WTC11 (cell line): ENCODE measurements at regions not wholly inside any gene's neighbourhood (a gene's known extent, or its start where the extent isn't known, plus 50 kb on each side); places are given as distances from the start of the nearest gene placed in this dataset.

Experiments
- ATAC-seq: fragments of 200-7000 bp; cut with Tn5 transposase; 2 replicates; pipeline ENCODE4 v1.10.0; 2021; ENCODE audit warnings: mild to moderate bottlenecking, moderate library complexity
- CTCF ChIA-PET: fragments of 300-600 bp; sonication (Branson Sonifier 250); formaldehyde crosslinking; loops from one replicate; lab custom pipeline; 2021; ENCODE audit warnings: antibody characterized with exemption; lab: Charles Lee
- POLR2A ChIA-PET: fragments of 350-600 bp; sonication (Branson Sonifier 250); formaldehyde crosslinking; loops from one replicate; lab custom pipeline; 2021; ENCODE audit warnings: antibody characterized with exemption; lab: Charles Lee
- DNase-seq: peaks from one replicate; pipeline ENCODE4 v3.0.0; 2021; ENCODE audit warnings: low spot score
- H3K27ac Mint-ChIP-seq: 2 replicates; pipeline ENCODE4 v1.8.0; 2021; ENCODE audit warnings: mixed read lengths
- H3K27me3 Mint-ChIP-seq: 2 replicates; pipeline ENCODE4 v1.8.0; 2021; ENCODE audit warnings: low read depth, mild to moderate bottlenecking, moderate library complexity, mixed read lengths
- H3K36me3 Mint-ChIP-seq: 2 replicates; pipeline ENCODE4 v1.8.0; 2021; ENCODE audit warnings: mixed read lengths
- H3K4me1 Mint-ChIP-seq: 2 replicates; pipeline ENCODE4 v1.8.0; 2022; ENCODE audit warnings: mixed read lengths
- H3K4me3 Mint-ChIP-seq: 2 replicates; pipeline ENCODE4 v1.8.0; 2021; ENCODE audit warnings: mild to moderate bottlenecking, moderate library complexity, mixed read lengths
- H3K9me3 Mint-ChIP-seq: 2 replicates; pipeline ENCODE4 v1.8.0; 2021; ENCODE audit warnings: mixed read lengths
- ATF2 ChIP-seq: sonication (generic); formaldehyde crosslinking; IDR thresholded peaks from 2 replicates; pipeline ENCODE4 v1.8.1; 2022; ENCODE audit warnings: low read depth, missing genetic modification reagents, borderline replicate concordance
- ATF3 ChIP-seq: sonication (generic); formaldehyde crosslinking; conservative IDR thresholded peaks from 2 replicates; pipeline ENCODE4 v1.8.1; 2022; ENCODE audit warnings: mild to moderate bottlenecking, missing genetic modification reagents
- CDX4 ChIP-seq: fragments of 250-450 bp; sonication (Bioruptor Pico); IDR thresholded peaks from 2 replicates; pipeline ENCODE4 v1.9.0; 2021; ENCODE audit warnings: moderate library complexity, mild to moderate bottlenecking, inconsistent platforms, borderline replicate concordance
- CTCF ChIP-seq: fragments of 200-600 bp; IDR thresholded peaks from 2 replicates; pipeline ENCODE4 v1.8.0; 2022; ENCODE audit warnings: antibody characterized with exemption
- E2F4 ChIP-seq: sonication (generic); formaldehyde crosslinking; IDR thresholded peaks from 2 replicates; pipeline ENCODE4 v1.8.1; 2022; ENCODE audit warnings: low read depth, mild to moderate bottlenecking, moderate library complexity, missing genetic modification reagents, borderline replicate concordance
- EMX1 ChIP-seq: fragments of 250-450 bp; sonication (Bioruptor Pico); IDR thresholded peaks from 2 replicates; pipeline ENCODE4 v1.8.0; 2021; ENCODE audit warnings: mild to moderate bottlenecking
- FOXP1 ChIP-seq: sonication (generic); formaldehyde crosslinking; IDR thresholded peaks from 2 replicates; pipeline ENCODE4 v1.8.0; 2022; ENCODE audit warnings: missing genetic modification reagents, mild to moderate bottlenecking, moderate library complexity, borderline replicate concordance
- KAT7 ChIP-seq: sonication (generic); formaldehyde crosslinking; IDR thresholded peaks from 2 replicates; pipeline ENCODE4 v1.8.1; 2023; ENCODE audit warnings: missing genetic modification reagents, mild to moderate bottlenecking, borderline replicate concordance
- NR3C1 ChIP-seq: sonication (generic); formaldehyde crosslinking; conservative IDR thresholded peaks from 2 replicates; pipeline ENCODE4 v1.8.1; 2023; ENCODE audit warnings: low read depth, mild to moderate bottlenecking, missing genetic modification reagents
- OVOL2 ChIP-seq: fragments of 250-450 bp; sonication (Bioruptor Pico); IDR thresholded peaks from 2 replicates; pipeline ENCODE4 v1.9.0; 2021; ENCODE audit warnings: mild to moderate bottlenecking, borderline replicate concordance
- TCF7 ChIP-seq: sonication (generic); formaldehyde crosslinking; IDR thresholded peaks from 2 replicates; pipeline ENCODE4 v1.8.0; 2022; ENCODE audit warnings: mild to moderate bottlenecking, low read depth, missing genetic modification reagents, moderate library complexity
- TEAD1 ChIP-seq: sonication (generic); formaldehyde crosslinking; IDR thresholded peaks from 2 replicates; pipeline ENCODE4 v1.8.0; 2022; ENCODE audit warnings: mild to moderate bottlenecking, missing genetic modification reagents
- ZBTB43 ChIP-seq: sonication (generic); formaldehyde crosslinking; IDR thresholded peaks from 2 replicates; pipeline ENCODE4 v1.8.1; 2023; ENCODE audit warnings: mild to moderate bottlenecking, missing genetic modification reagents
- ZMAT4 ChIP-seq: fragments of 250-450 bp; sonication (Bioruptor Pico); IDR thresholded peaks from 2 replicates; pipeline ENCODE4 v1.9.0; 2021; ENCODE audit warnings: mild to moderate bottlenecking
- ZNF138 ChIP-seq: sonication (generic); formaldehyde crosslinking; conservative IDR thresholded peaks from 2 replicates; pipeline ENCODE4 v1.8.1; 2022; ENCODE audit warnings: mild to moderate bottlenecking, moderate library complexity, missing genetic modification reagents
- ZNF219 ChIP-seq: sonication (generic); formaldehyde crosslinking; IDR thresholded peaks from 2 replicates; pipeline ENCODE4 v1.8.0; 2023; ENCODE audit warnings: missing genetic modification reagents, mild to moderate bottlenecking, borderline replicate concordance
- ZNF281 ChIP-seq: sonication (generic); formaldehyde crosslinking; IDR thresholded peaks from 2 replicates; pipeline ENCODE4 v1.8.0; 2023; ENCODE audit warnings: mild to moderate bottlenecking, missing genetic modification reagents
- ZNF317 ChIP-seq: sonication (generic); formaldehyde crosslinking; IDR thresholded peaks from 2 replicates; pipeline ENCODE4 v1.8.1; 2023; ENCODE audit warnings: low read depth, mild to moderate bottlenecking, moderate library complexity, missing genetic modification reagents, borderline replicate concordance
- ZNF423 ChIP-seq: fragments of 250-450 bp; sonication (Bioruptor Pico); IDR thresholded peaks from 2 replicates; pipeline ENCODE4 v2.1.2; 2022; ENCODE audit warnings: mild to moderate bottlenecking, moderate library complexity
- ZNF425 ChIP-seq: fragments of 250-450 bp; sonication (Bioruptor Pico); conservative IDR thresholded peaks from 2 replicates; pipeline ENCODE4 v1.9.0; 2021; ENCODE audit warnings: mild to moderate bottlenecking
- ZNF671 ChIP-seq: fragments of 250-450 bp; sonication (Bioruptor Pico); IDR thresholded peaks from 2 replicates; pipeline ENCODE4 v1.8.0; 2021; ENCODE audit warnings: mild to moderate bottlenecking

GRCh38 chr10:83354456-83354855, 784.9 kb upstream of the GHITM start (continued):
- TF ChIP-seq ATF2 (no peak), ZNF138 (CRISPR knock-in tag) (no peak), TEAD1 (CRISPR knock-in tag) (no peak)

GRCh38 chr10:83357004-83357403, 782.3 kb upstream of the GHITM start:
- DNase-seq (no peak), ATAC-seq (no peak)
- H3K27ac Mint-ChIP-seq: no peak overlapping the region
- no peaks in the 10 kb centered on the region for H3K36me3 Mint-ChIP-seq
- H3K9me3 Mint-ChIP-seq: peaks cover 24% of the 10 kb centered on the region
- no peak overlapping the region for H3K4me3 Mint-ChIP-seq
- H3K4me1 Mint-ChIP-seq: no peaks in the 10 kb centered on the region
- ChIA-PET CTCF (no interaction called here), POLR2A (no interaction called here)
- no peaks in the 10 kb centered on the region for H3K27me3 Mint-ChIP-seq
- TF ChIP-seq ZNF219 (CRISPR knock-in tag): no peak
- TF ChIP-seq CTCF: no peak
- no peak for TF ChIP-seq ZNF317
- no peak for TF ChIP-seq ATF3 (CRISPR knock-in tag)
- TF ChIP-seq ZNF423: no peak
- no peak for TF ChIP-seq FOXP1 (CRISPR knock-in tag)
- no peak for TF ChIP-seq TCF7 (CRISPR knock-in tag)
- TF ChIP-seq CDX4 (CRISPR knock-in tag): no peak
- no peak for TF ChIP-seq ATF2
- TF ChIP-seq ZNF671 (CRISPR knock-in tag): no peak
- TF ChIP-seq ZMAT4 (CRISPR knock-in tag): no peak
- TF ChIP-seq ZNF281 (CRISPR knock-in tag): no peak
- no peak for TF ChIP-seq E2F4
- no peak for TF ChIP-seq ZBTB43
- TF ChIP-seq KAT7 (CRISPR knock-in tag): no peak
- TF ChIP-seq EMX1 (CRISPR knock-in tag): no peak
- TF ChIP-seq NR3C1 (CRISPR knock-in tag): no peak
- TF ChIP-seq OVOL2: no peak
- TF ChIP-seq ZNF425: no peak
